GM21447 (cell line): ENCODE measurements at regions not wholly inside any gene's neighbourhood (a gene's known extent, or its start where the extent isn't known, plus 50 kb on each side); places are given as distances from the start of the nearest gene placed in this dataset.

Experiments used
- ATAC-seq: cut with Tn5 transposase; IDR thresholded peaks from one replicate; pipeline ENCODE4 v1.9.1; 2021; ENCODE audit not compliant: unreplicated experiment

DNA sequence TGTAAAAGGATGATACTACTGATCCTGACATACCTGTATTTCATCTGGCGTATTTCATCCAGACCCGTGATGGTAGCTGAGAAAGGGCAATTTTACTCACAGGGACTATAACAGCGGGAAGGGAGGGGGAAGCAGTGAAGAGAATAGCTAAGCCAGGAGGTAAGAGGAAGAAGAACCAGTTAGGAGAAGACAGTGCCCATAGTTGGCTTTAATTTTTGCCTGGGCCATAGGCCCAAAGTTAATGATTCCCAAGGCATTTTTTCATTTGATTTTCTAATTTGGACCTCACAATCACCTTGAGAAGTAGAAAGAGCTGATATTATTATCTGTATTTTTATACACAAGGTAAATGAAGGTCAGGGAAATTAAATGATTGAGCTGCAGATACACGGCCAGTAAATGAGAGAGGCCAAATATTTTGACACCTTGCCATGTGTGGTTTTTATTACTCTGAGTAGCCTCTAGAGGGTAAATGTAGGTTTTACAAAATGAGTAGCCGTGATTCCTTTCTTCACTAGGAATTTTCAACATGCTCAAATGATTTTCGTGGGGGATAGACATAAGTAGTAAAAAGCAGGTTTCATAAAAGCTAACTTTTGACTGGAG, 382.2 kb downstream of the FUT8 start:
- no peak for ATAC-seq

- no peak for ATAC-seq
These were observed 385.7 kb downstream of the FUT8 start for GRCh38 chr14:65798216-65798615.

GRCh38 chr14:65800694-65801093, 388.2 kb downstream of the FUT8 start:
- ATAC-seq, result no peak

DNA sequence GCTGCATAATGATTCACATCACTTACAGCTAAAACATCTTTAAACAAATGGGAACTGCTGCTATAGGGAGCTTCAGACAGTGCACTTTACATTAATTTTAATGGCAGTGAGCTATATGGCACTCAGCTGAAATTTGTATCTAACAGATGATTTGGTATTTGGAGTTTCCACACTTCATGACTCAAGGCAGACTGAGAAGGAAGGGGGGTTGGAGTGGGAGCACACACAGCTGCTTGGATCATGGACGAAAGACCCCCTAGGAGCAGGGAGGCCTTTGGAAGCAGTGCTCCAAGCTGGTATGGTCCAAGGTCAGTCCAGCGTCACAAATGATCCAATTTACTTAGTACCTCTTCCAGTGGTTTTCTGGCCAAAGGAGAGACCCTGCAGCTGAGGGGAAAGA, 389.7 kb downstream of the FUT8 start:
- no peak for ATAC-seq

GRCh38 chr14:65803885-65804284, 391.4 kb downstream of the FUT8 start:
- ATAC-seq, result no peak

DNA sequence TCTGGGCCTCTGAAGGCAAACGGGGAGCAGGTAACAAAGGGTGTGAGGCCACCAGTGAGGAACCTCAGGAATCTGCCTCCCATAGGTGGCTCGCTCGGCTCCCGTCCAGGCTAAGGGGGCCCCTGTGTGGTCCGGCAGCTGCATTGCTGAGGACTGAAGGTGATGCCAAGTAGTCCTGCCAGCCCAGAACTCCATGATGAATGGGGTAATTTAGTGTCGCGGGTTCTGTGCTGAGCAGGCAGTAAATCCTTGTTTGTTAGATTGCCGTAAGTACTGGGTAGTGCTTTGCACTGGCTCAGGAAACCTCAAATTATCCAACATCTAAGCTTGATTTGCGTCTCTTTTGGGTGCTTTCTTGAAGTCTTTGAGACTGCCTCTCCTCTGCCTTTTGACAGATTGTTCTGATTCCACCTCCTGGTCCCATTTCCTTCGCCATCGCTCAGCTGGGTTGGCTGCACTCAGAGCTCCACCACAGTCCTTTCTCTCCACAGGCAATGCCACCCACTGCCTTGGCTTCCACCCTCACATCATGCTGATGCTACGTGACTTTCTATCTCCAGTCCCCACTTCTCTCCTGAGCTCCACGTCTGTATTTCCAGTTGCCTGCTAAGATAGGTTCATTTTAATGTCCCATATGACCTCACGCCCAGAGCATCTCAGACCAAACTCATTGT, 392.0 kb downstream of the FUT8 start:
- ATAC-seq, result no peak

DNA sequence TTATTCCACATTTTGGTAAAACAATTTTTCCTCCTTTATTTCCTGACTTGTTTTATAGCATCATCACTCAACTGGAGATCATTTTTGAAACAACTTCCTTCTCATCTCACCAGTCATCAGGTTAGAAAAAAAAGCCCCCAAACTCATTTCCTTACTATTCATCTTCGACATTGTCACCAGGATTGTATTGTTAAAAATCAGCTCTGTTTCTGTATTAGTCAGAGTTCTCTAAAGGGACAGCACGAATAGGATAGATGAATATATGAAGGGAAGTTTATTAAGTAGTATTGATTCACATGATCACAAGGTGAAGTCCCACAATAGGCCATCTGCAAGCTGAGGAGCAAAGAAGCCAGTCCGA, 392.6 kb downstream of the FUT8 start:
- ATAC-seq, result no peak

- no peak for ATAC-seq
These were observed 395.9 kb downstream of the FUT8 start for GRCh38 chr14:65808390-65808789.

DNA sequence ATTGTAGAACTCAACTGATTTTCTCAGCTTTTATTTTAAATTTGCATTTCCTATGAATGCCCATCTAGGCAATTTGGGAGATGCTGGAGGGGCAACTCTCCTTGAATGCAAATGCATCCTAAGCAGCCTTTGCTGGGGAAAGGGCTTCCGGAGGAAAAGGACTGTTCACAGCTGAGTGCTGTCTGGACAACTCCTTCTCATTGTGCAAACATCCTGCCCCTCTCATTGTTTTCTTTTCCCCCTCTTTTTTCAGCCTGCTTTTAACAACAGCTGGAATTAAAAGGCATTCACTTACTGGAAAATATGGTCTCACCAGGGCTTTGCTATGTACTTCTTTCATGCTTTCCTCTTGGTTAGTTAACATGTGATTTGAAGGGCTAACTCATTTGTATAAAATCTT, 397.8 kb downstream of the FUT8 start:
- ATAC-seq, result no peak

GRCh38 chr14:65813760-65814384, 401.3 kb downstream of the FUT8 start:
- no peak for ATAC-seq

DNA sequence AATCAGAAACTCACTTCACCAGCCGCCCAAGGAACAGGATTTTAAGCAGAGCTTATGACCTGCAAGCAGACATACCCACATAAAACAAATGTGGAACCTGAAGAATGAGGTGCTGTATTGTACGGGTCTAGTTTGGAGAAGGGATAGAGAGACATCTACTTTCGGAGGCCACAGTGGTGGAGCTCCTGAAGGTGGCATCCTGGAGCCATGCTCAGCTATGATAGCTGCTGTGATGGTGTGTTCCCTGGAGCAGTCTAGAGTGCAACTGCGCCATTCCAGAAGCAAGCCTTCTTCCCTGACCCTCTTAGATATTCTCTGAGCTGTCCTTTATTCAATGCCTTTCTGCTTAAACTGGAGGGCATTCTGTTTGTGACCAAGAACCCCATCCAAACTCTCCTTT, 402.6 kb downstream of the FUT8 start:
- no peak for ATAC-seq

DNA sequence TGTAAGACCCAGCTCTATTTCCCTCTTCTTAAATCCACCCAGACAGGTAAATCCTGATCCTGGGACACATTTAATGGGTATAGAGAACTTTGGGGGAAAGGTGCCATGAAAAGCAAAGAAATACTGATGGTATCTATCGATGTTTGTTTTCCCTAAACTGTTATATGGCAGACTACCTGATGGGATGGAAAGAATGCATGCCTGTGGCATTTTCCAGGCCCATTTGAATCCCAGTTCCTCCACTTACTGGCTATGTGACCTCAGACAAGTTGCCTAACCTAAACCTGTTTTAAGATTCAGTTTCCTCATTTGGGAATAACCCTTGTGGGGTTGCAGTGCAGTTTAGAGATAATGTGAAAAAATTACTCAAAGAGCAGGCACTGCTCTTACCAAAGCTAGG, 404.5 kb downstream of the FUT8 start:
- no peak for ATAC-seq

DNA sequence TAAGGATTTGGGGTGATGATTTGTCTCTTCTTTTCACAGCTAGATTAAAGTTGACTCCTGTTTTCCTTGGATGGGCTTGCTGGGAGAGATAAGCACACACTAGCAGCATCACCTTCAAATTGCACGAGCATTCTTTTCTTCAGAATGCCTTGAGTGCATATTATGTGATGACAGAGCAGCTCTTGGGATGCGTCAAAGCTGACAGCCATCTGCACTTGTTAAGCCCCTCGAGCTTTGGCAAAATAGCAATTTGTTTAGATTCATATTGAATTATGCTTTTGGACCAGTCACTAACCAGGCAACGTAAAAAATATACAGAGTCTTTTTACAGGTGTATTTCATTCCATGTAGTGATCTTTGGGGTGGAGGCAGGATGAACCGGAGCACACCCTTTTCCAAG, 407.0 kb downstream of the FUT8 start:
- no peak for ATAC-seq

DNA sequence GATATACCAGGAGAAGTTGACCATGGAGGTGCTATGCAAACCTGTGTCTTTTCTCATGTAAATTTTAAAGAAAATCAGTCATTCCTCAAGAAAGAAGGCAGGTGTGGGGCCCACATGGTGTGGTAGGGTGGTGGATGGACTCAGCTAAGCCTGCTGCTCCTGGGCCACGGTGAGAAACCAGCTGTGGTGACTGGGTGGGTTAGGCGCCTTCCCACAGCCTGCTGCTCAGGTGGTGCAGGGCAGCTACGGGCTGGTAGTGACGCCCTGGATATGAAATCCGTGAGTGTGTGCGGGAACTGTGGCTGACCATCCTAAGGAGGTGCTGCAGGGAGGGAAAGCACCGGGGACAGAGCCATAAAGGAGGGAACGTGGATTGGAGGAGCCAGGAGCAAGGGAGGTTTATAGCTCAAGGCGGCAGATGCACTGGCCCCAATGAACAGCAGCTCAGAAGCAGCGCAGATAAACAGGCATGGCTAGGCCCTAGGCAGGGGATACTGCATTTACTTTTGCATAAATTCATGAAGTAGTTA, 408.8 kb downstream of the FUT8 start:
- ATAC-seq, result no peak

GRCh38 chr14:65824285-65824977, 411.9 kb downstream of the FUT8 start:
- no peak for ATAC-seq

GRCh38 chr14:65824978-65825299, 412.4 kb downstream of the FUT8 start:
- no peak for ATAC-seq

- no peak for ATAC-seq
These were observed 414.4 kb downstream of the FUT8 start for GRCh38 chr14:65826946-65827345.

- ATAC-seq, result no peak
These were observed 415.0 kb downstream of the FUT8 start for GRCh38 chr14:65827520-65827919.

GRCh38 chr14:65828396-65828795, 415.9 kb downstream of the FUT8 start:
- ATAC-seq, result no peak

- ATAC-seq, result no peak
These were observed 420.1 kb downstream of the FUT8 start for GRCh38 chr14:65832431-65833266.

DNA sequence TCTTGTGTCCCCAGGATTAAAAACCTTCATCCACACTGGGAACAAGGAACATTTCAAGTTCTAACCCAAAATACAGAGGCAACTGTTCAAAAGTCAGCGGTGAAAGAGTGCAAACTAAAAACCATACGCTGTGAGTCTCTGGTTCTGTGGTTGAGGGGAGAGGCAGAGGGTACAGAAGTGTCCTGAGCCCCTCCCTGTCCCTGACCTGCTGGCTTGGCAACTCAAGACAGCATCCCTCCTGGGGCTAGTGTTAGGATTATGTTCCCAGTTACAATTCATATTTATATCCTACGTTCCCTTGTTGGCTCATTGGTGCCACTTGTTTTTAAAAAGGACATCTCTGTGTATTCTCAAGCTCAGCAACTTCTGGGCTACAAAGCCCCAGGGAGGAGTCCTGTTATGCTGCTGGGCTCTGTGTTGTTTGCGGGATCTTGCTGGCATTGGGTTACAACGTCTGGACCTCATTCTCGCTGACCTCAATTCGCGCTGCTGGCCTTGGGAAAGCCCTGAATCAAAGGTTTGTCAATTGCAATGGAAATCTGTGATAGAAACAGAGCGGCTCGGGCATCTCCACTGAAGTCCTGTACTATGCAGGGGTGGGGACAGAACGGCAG, 420.8 kb downstream of the FUT8 start:
- no peak for ATAC-seq
